Uterus (tissue), 3 donors: ENCODE measurements at regions not wholly inside any gene's neighbourhood (a gene's known extent, or its start where the extent isn't known, plus 50 kb on each side); places are given as distances from the start of the nearest gene placed in this dataset.

Source experiments
- DNase-seq, 2 donors: peaks; one replicate each; pipeline ENCODE4 v3.0.0-alpha.2; 2019 to 2020
- H3K27ac ChIP-seq, 2 donors: fragments of 200-600 bp; sonication (generic); 1 replicate in 1 of 2; 2 replicates in 1 of 2; pipeline ENCODE4 v1.5.1; 2016 to 2018
- H3K27me3 ChIP-seq, 2 donors: fragments of 200-600 bp; sonication (generic); one replicate each; pipeline ENCODE4 v1.5.1; 2018 to 2019; ENCODE audit warnings: control low read depth in 1 of 2
- H3K36me3 ChIP-seq, 2 donors: fragments of 200-600 bp; sonication (generic); one replicate each; pipeline ENCODE4 v1.5.1; 2019; ENCODE audit warnings: control low read depth in 1 of 2
- H3K4me1 ChIP-seq, 2 donors: fragments of 200-600 bp; sonication (generic); one replicate each; pipeline ENCODE4 v1.5.1; 2018 to 2019; ENCODE audit warnings: control low read depth in 1 of 2
- H3K4me3 ChIP-seq, 2 donors: fragments of 200-600 bp; sonication (generic); 1 replicate in 1 of 2; 2 replicates in 1 of 2; pipeline ENCODE4 v1.5.1; 2018 to 2019; ENCODE audit warnings: mild to moderate bottlenecking in 1 of 2
- H3K9me3 ChIP-seq, 2 donors: fragments of 200-600 bp; sonication (generic); one replicate each; pipeline ENCODE4 v1.5.1; 2019; ENCODE audit warnings: control low read depth in 1 of 2
- CTCF ChIP-seq, 4 experiments: fragments of 200-600 bp in 2 of 4; fragments of 450-650 bp in 2 of 4; sonication (generic) in 2 of 4; IDR thresholded peaks; one replicate each; pipeline ENCODE4 v1.5.1; 2016 to 2019; ENCODE audit warnings: antibody characterized with exemption in 4 of 4, mild to moderate bottlenecking in 2 of 4, moderate library complexity in 1 of 4
- POLR2A ChIP-seq, 2 donors: fragments of 450-650 bp; IDR thresholded peaks; one replicate each; pipeline ENCODE4 v1.6.1; 2016; ENCODE audit warnings: antibody characterized with exemption in 2 of 2, mild to moderate bottlenecking in 1 of 2, moderate library complexity in 1 of 2
- intact Hi-C: fragments of 100-400 bp; cut with DNase I; formaldehyde crosslinking; loops from one replicate; pipeline ENCODE4 v1.15.1; 2023; ENCODE audit warnings: low total_unique reads
- donor health status: DM: yes; HTN: yes; CAD: no.

- TF ChIP-seq CTCF (IDR thresholded peaks at IDR 0.05) (no peak), POLR2A (IDR thresholded peaks at IDR 0.05) (no peak)
- Histone ChIP-seq H3K4me1 (no peaks in the 10 kb centered on the region), H3K27me3 (no peaks in the 10 kb centered on the region), H3K36me3 (no peaks in the 10 kb centered on the region), H3K27ac (no peak overlapping the region), H3K9me3 (no peaks in the 10 kb centered on the region), H3K4me3 (no peak overlapping the region)
- DNase-seq = no peak
- intact Hi-C loops = no loop called here
Measured at GRCh38 chr3:102248981-102249705, 185.7 kb upstream of the ZPLD1 start.

- intact Hi-C loops = no loop called here
- TF ChIP-seq CTCF (IDR thresholded peaks at IDR 0.05) = no peak
- no peak for TF ChIP-seq POLR2A (IDR thresholded peaks at IDR 0.05)
- H3K4me3 ChIP-seq = no peak overlapping the region
- H3K9me3 ChIP-seq = no peaks in the 10 kb centered on the region
- no peak overlapping the region for H3K27ac ChIP-seq
- no peaks in the 10 kb centered on the region for H3K36me3 ChIP-seq
- DNase-seq = no peak
- H3K27me3 ChIP-seq = no peaks in the 10 kb centered on the region
- no peaks in the 10 kb centered on the region for H3K4me1 ChIP-seq
Measured at GRCh38 chr3:102255736-102256135, 179.1 kb upstream of the ZPLD1 start.

- H3K4me1 ChIP-seq = no peaks in the 10 kb centered on the region
- no peaks in the 10 kb centered on the region for H3K27me3 ChIP-seq
- no peak for DNase-seq
- no peak overlapping the region for H3K27ac ChIP-seq
- intact Hi-C loops = no loop called here
- H3K9me3 ChIP-seq = no peaks in the 10 kb centered on the region
- H3K36me3 ChIP-seq = no peaks in the 10 kb centered on the region
- no peak for TF ChIP-seq POLR2A (IDR thresholded peaks at IDR 0.05)
- TF ChIP-seq CTCF (IDR thresholded peaks at IDR 0.05) = no peak
- no peak overlapping the region for H3K4me3 ChIP-seq
Measured at GRCh38 chr3:102258666-102259227, 176.1 kb upstream of the ZPLD1 start.

GRCh38 chr3:102259663-102260062 lies 175.2 kb upstream of the ZPLD1 start:
- no peaks in the 10 kb centered on the region for H3K36me3 ChIP-seq
- H3K4me1 ChIP-seq = no peaks in the 10 kb centered on the region
- H3K4me3 ChIP-seq = no peak overlapping the region
- no peak overlapping the region for H3K27ac ChIP-seq
- no peaks in the 10 kb centered on the region for H3K9me3 ChIP-seq
- TF ChIP-seq CTCF (IDR thresholded peaks at IDR 0.05) = no peak
- no peak for TF ChIP-seq POLR2A (IDR thresholded peaks at IDR 0.05)
- no peaks in the 10 kb centered on the region for H3K27me3 ChIP-seq
- DNase-seq = no peak
- intact Hi-C loops = no loop called here

GRCh38 chr3:102265720-102266119 lies 169.1 kb upstream of the ZPLD1 start:
- Histone ChIP-seq H3K27me3 (no peaks in the 10 kb centered on the region), H3K9me3 (no peaks in the 10 kb centered on the region), H3K36me3 (no peaks in the 10 kb centered on the region), H3K4me3 (no peak overlapping the region), H3K27ac (no peak overlapping the region), H3K4me1 (no peaks in the 10 kb centered on the region)
- intact Hi-C loops = no loop called here
- DNase-seq = no peak
- TF ChIP-seq POLR2A (IDR thresholded peaks at IDR 0.05) (no peak), CTCF (IDR thresholded peaks at IDR 0.05) (no peak)
